ENCODE measurements at regions not wholly inside any gene's neighbourhood (a gene's known extent, or its start where the extent isn't known, plus 50 kb on each side); places are given as distances from the start of the nearest gene placed in this dataset.

GRCh38 chr14:51525739-51526138, 126.0 kb upstream of the FRMD6 start:
- no peak for DNase-seq (ENCODE audit: low spot score in 2 of 2)
- no peak overlapping the region for H3K4me3 ChIP-seq (ENCODE audit: low read depth, poor library complexity, severe bottlenecking)
- TF ChIP-seq, protein P1, sequence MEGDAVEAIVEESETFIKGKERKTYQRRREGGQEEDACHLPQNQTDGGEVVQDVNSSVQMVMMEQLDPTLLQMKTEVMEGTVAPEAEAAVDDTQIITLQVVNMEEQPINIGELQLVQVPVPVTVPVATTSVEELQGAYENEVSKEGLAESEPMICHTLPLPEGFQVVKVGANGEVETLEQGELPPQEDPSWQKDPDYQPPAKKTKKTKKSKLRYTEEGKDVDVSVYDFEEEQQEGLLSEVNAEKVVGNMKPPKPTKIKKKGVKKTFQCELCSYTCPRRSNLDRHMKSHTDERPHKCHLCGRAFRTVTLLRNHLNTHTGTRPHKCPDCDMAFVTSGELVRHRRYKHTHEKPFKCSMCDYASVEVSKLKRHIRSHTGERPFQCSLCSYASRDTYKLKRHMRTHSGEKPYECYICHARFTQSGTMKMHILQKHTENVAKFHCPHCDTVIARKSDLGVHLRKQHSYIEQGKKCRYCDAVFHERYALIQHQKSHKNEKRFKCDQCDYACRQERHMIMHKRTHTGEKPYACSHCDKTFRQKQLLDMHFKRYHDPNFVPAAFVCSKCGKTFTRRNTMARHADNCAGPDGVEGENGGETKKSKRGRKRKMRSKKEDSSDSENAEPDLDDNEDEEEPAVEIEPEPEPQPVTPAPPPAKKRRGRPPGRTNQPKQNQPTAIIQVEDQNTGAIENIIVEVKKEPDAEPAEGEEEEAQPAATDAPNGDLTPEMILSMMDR (IDR thresholded peaks at IDR 0.05): no peak
- no peak for TF ChIP-seq POLR2A (IDR thresholded peaks at IDR 0.05)
- intact Hi-C loops (cut with DNase I; ENCODE audit: low total_unique reads): no loop called here
- WGBS, 2 donors: 94% methylated on average over 3 of the region's 3 CpGs

DNA sequence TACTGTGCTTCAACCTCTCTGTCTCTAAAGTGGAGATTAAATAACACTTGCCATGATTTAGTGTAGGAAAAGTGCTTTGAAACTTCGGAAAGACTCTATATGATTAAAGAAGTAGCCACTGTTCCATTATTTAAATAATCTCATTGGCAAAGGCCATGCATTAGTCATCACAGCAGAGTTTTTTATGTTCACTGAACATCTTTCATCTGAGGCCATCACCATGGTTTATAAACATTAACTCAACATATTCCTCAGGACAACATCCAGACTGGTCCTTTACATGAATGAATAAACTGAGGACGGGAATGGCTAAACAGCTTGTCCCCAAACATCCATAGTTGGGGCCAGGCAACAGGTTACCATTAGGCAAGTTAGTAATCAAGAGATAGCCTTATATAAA, 124.6 kb upstream of the FRMD6 start:
- no peak for TF ChIP-seq POLR2A (IDR thresholded peaks at IDR 0.05)
- TF ChIP-seq, protein P1 (IDR thresholded peaks at IDR 0.05): no peak
- DNase-seq (ENCODE audit: low spot score in 2 of 2): no peak
- intact Hi-C loops (cut with DNase I; ENCODE audit: low total_unique reads): no loop called here
- 57% methylated on average over 2 of the region's 2 CpGs for WGBS, 2 donors
- H3K4me3 ChIP-seq (ENCODE audit: low read depth, poor library complexity, severe bottlenecking): no peak overlapping the region

DNA sequence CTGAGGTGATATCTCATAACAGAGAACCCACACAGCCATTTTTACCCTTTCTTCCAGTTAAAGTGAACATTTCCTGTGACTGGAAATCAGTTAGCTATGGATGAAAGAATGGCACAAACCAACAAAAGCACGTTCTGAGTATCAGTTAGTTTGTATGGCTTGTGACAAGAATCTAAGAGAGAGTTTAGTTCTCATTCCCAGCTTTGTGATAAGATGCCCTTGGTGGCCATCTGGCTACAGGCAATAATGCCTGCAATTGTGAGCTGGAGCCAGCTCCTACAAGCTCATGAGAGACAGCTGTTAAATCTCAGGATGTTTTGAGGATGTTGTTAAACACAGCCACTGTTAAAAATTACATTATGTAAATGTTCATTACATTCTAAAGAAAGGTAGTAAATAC, 122.0 kb upstream of the FRMD6 start:
- no peak for DNase-seq (ENCODE audit: low spot score in 2 of 2)
- TF ChIP-seq, protein P1 (IDR thresholded peaks at IDR 0.05): no peak
- no peak for TF ChIP-seq POLR2A (IDR thresholded peaks at IDR 0.05)
- no peak overlapping the region for H3K4me3 ChIP-seq (ENCODE audit: low read depth, poor library complexity, severe bottlenecking)
- intact Hi-C loops (cut with DNase I; ENCODE audit: low total_unique reads): no loop called here
- WGBS, 2 donors: 59 to 66% methylated on average over 1 of the region's 1 CpG

DNA sequence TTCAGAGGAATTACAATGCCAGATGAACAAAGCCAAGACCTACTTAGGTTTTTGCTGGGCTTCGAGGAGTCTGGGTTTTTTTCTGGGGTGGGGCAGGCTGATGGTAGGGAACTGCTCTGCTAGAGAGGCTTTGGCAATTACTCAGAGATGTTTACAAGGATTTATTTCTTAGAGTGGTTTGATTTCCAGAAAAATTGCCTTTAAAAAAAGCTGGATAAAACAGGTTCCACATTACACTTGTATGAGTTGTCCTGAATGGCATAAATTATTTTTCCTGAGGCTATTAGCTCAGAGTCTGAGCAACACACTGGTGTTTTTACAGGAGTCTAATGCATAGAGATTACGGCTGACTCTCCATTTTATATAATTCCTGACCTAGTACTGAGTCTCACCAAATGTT, 118.5 kb upstream of the FRMD6 start:
- no peak for DNase-seq (ENCODE audit: low spot score in 2 of 2)
- TF ChIP-seq POLR2A (IDR thresholded peaks at IDR 0.05): no peak
- TF ChIP-seq, protein P1 (IDR thresholded peaks at IDR 0.05): no peak
- intact Hi-C loops (cut with DNase I; ENCODE audit: low total_unique reads): no loop called here
- WGBS, 2 donors: 26 to 49% methylated on average over 2 of the region's 2 CpGs
- H3K4me3 ChIP-seq (ENCODE audit: low read depth, poor library complexity, severe bottlenecking): no peak overlapping the region

DNA sequence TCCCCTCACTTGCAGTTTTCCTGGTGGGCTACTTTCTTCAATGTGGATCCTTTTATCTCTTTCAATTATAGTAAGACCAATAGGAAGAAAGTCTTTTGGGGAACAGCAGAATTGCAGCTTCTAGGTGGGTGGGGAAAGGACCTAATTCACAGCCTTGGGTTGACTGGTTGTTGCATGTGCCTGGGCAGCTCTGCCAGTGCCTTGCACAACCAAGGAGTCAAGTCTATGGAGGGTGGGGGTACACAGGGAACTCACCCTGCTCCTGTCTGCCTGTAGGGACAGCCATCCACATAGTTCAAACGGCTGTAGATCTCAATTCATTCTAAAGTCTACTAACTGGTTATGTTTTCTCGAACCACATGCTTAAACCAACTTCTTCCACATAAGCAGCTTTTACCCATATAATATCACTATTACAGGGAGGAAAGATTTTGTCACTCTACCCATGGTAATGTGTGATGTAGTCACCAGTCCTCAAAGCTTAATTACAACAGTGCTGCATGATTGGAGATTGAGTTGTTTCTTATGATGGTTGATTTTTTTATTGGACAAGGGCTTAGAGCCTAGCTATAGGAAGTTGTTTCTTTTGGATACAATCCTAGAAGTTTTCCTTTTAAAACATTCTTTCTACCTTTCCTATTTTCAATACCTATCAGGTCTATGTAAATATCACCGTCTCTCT, 117.7 kb upstream of the FRMD6 start:
- intact Hi-C loops (cut with DNase I; ENCODE audit: low total_unique reads): no loop called here
- WGBS, 2 donors: 64 to 73% methylated on average over 3 of the region's 3 CpGs
- H3K4me3 ChIP-seq (ENCODE audit: low read depth, poor library complexity, severe bottlenecking): no peak overlapping the region
- no peak for DNase-seq (ENCODE audit: low spot score in 2 of 2)
- TF ChIP-seq, protein P1 (IDR thresholded peaks at IDR 0.05): no peak
- no peak for TF ChIP-seq POLR2A (IDR thresholded peaks at IDR 0.05)

GRCh38 chr14:51534610-51535011, 117.1 kb upstream of the FRMD6 start:
- TF ChIP-seq POLR2A (IDR thresholded peaks at IDR 0.05): no peak
- TF ChIP-seq, protein P1 (IDR thresholded peaks at IDR 0.05): no peak
- no peak for DNase-seq (ENCODE audit: low spot score in 2 of 2)
- WGBS, 2 donors: 52 to 64% methylated on average over 4 of the region's 4 CpGs
- no peak overlapping the region for H3K4me3 ChIP-seq (ENCODE audit: low read depth, poor library complexity, severe bottlenecking)
- intact Hi-C loops (cut with DNase I; ENCODE audit: low total_unique reads): no loop called here
